GM21390 (cell line): ENCODE measurements at regions not wholly inside any gene's neighbourhood (a gene's known extent, or its start where the extent isn't known, plus 50 kb on each side); places are given as distances from the start of the nearest gene placed in this dataset.
"Not testable (repeated sequence)": the region's sequence is repeated elsewhere in the genome, so short reads cannot be mapped to it uniquely, and the experiment has no call there.

Experiments used
- ATAC-seq: cut with Tn5 transposase; IDR thresholded peaks from one replicate; pipeline ENCODE4 v1.9.1; 2021; ENCODE audit not compliant: unreplicated experiment

DNA sequence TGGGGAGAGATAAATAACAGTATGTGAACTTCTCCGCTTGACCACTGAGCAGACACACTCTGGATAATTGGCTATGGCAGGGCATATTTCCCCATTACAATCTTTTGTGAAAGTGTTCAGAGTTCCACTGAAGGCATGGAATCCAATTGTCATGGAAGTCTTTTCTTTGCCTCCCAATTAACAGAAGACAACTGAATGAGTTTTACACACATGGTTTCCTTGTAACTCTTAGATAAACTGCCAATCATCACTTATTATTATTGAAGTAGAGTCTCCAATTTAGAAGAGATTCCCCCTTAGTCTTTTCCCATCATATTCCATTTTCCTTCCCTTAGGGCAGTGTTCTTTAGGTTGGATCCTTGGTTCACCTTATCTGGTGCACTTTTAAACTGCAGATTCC is 308.3 kb downstream of the NR2F2 start:
- no peak for ATAC-seq

GRCh38 chr15:96645796-96646195 is 315.3 kb downstream of the NR2F2 start:
- no peak for ATAC-seq

DNA sequence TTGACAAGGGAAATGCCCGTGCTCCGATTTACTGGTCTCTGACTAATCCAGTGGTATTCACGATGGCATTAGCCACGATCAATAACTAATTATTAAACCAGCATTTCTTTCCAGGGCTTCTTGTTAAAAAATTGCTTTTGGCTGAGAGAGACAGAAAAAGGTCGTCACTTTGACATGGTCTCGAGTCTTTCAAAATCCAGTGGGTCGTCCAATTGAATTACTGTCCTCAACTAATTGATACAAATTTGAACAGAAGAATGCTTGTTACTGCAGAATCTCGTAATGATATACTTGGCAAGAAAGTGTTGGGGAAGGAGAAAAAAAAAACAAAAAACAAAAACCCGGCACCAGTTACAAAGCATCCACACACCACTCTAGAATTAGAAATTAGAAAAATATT is 318.4 kb downstream of the NR2F2 start:
- no peak for ATAC-seq

- ATAC-seq, result no peak
Measured at GRCh38 chr15:96657096-96657495, 326.6 kb downstream of the NR2F2 start.

GRCh38 chr15:96666979-96667378 is 336.5 kb downstream of the NR2F2 start:
- not testable (repeated sequence) for ATAC-seq

GRCh38 chr15:96670389-96670788 is 339.9 kb downstream of the NR2F2 start:
- ATAC-seq, result no peak

- ATAC-seq, result no peak
Measured at GRCh38 chr15:96672629-96673028, 342.1 kb downstream of the NR2F2 start.

GRCh38 chr15:96678386-96678785 is 347.9 kb downstream of the NR2F2 start:
- no peak for ATAC-seq

GRCh38 chr15:96687388-96688107 is 357.0 kb downstream of the NR2F2 start:
- ATAC-seq, result no peak

DNA sequence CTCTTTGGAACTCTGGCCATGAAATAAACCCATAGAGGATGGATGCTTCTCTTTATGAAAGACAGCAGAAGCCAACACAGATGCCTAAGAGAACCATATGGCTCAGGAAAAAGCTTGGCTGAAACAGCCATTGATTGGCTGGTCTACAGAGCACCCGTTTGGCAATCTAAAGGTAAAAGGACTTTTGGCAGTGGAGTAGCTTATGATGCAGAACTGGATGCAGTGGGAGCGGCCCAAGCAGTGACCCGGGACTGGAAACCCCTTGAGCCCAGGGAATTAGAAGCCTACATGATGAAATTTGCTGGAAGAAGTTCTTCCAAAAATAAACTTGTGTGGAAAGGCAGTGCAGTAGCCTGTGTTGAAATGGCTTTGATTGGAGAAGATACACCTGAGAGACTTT is 360.2 kb downstream of the NR2F2 start:
- no peak for ATAC-seq

DNA sequence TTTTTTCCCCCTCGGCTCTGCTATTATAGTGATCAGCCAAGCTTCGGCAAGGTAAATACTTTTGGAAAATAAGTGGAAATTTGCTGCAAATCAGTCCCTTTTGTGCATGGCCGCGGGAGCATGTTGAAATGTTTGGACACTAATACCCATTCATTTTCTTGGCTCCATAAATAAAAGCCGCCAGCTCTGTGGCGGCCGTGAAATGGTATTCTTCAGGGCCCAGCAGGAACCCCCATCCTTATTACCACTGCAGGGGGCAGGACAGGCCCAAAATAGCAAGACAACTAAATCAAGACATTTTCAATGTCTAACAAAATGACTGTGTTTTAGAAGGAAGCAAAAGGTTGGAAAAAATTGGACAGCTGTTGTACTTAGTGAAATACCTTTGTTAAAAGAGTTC is 362.3 kb downstream of the NR2F2 start:
- ATAC-seq, result no peak

- no peak for ATAC-seq
Measured at GRCh38 chr15:96693515-96693914, 363.0 kb downstream of the NR2F2 start.

- no peak for ATAC-seq
Measured at GRCh38 chr15:96693990-96694517, 363.6 kb downstream of the NR2F2 start.

DNA sequence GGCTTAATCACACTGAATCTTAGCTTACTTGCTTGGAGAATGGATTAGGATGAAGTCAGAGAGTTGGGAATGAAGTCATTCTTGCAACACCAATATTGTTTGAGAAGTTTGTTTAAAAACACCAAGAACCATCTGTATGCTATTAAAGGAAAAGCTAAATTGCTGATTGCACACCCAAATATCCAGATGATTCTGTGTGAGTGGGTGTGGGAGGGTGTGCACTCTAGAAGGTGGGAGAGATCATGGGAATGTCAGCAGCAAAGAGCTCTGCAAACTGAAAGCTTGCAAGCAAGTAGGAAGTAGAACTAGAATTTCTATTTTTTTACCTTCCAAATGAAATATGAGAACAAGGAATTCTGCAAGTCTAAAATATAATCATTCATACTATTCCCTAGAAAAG is 364.9 kb downstream of the NR2F2 start:
- no peak for ATAC-seq

GRCh38 chr15:96699871-96700401 is 369.4 kb downstream of the NR2F2 start:
- ATAC-seq, result no peak

DNA sequence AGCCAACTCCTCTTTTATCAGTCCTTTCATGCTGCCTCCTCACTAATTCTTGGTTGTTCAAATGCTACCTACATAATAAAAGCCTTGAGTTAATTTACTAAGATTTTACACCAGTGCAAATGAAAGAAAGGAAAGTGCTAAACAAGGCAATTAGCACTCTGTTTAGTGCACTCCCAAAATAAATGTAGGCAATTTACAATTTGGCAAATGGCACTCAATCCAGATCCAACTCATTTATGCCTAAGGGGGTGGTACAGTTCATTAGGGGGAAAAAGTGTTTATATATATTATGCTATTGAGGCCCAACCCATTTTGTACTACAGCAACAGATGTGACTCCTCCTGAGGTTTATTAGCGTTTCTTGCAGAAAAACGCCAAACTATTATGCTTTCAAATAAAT is 370.1 kb downstream of the NR2F2 start:
- no peak for ATAC-seq

- ATAC-seq, result no peak
Measured at GRCh38 chr15:96701443-96701842, 370.9 kb downstream of the NR2F2 start.

GRCh38 chr15:96701877-96702276 is 371.4 kb downstream of the NR2F2 start:
- no peak for ATAC-seq

DNA sequence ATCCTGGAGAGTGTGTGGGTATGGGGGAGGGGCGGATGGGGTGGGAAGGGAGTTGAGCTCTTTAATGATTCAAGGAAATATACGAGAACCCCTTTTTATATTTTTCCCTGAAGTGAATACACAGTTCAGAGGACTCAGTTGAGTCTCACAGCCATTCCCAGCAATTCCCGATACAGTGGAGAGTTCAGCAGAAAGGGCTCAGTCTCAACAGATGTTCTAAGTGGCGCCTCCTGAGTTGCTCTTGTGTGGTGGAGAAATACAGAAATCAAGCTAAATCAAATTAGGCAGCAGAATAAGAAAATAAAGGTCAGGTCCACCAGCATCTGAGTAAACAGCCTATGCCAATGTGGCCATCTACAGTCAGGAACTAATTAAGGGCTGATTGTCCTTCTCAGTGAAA is 372.1 kb downstream of the NR2F2 start:
- no peak for ATAC-seq

- ATAC-seq, result no peak
Measured at GRCh38 chr15:96703091-96703490, 372.6 kb downstream of the NR2F2 start.

DNA sequence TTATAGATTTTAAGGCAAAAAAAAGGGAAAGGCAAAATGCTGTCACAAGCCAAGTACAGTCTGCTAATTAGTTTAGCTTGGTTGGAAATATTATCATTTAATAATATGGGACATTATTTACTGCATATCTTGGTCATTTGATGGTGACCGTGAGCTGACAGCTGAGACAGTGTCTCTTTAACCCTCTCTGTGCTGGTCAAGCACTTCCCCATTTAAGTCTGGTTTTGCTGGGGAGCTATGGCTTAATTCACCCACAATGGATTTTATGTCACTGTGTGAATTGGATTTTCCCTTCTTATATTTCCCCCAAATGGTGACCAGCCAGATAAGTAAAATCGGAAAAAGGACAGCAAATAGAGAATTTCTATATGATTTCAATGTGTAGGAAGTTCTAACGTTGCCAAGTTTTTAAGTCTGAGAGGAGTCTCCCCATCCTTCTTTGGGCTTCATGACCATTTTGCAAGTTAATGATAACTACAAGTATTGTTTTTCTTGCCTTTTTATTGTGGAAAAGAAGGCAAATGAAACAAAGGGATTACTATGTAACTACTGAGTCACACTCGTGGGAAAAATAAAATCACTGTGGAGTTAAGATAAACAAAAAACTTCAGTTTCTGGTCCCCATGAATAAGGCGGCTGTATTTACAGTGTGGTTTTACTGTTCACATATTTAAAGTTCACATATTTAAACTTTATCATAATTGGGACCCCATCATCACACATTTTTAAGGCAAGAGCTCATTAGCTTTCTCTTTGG is 373.5 kb downstream of the NR2F2 start:
- no peak for ATAC-seq

- ATAC-seq, result no peak
Measured at GRCh38 chr15:96716075-96716474, 385.6 kb downstream of the NR2F2 start.
